ENCODE measurements at regions not wholly inside any gene's neighbourhood (a gene's known extent, or its start where the extent isn't known, plus 50 kb on each side); places are given as distances from the start of the nearest gene placed in this dataset.

- peaks cover 3% of the 10 kb centered on the region; the same call in 1 of the 2 replicates for H3K9me3 ChIP-seq (ENCODE audit: insufficient read depth, low read depth, low read length)
- TF ChIP-seq, protein P1, sequence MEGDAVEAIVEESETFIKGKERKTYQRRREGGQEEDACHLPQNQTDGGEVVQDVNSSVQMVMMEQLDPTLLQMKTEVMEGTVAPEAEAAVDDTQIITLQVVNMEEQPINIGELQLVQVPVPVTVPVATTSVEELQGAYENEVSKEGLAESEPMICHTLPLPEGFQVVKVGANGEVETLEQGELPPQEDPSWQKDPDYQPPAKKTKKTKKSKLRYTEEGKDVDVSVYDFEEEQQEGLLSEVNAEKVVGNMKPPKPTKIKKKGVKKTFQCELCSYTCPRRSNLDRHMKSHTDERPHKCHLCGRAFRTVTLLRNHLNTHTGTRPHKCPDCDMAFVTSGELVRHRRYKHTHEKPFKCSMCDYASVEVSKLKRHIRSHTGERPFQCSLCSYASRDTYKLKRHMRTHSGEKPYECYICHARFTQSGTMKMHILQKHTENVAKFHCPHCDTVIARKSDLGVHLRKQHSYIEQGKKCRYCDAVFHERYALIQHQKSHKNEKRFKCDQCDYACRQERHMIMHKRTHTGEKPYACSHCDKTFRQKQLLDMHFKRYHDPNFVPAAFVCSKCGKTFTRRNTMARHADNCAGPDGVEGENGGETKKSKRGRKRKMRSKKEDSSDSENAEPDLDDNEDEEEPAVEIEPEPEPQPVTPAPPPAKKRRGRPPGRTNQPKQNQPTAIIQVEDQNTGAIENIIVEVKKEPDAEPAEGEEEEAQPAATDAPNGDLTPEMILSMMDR (conservative IDR thresholded peaks at IDR 0.05; ENCODE audit: low read length): no peak
- no peak for TF ChIP-seq EZH2phosphoT487 (IDR thresholded peaks at IDR 0.05; ENCODE audit: borderline replicate concordance)
Observed at GRCh38 chr10:123463181-123463580, 203.0 kb upstream of the GPR26 start.

DNA sequence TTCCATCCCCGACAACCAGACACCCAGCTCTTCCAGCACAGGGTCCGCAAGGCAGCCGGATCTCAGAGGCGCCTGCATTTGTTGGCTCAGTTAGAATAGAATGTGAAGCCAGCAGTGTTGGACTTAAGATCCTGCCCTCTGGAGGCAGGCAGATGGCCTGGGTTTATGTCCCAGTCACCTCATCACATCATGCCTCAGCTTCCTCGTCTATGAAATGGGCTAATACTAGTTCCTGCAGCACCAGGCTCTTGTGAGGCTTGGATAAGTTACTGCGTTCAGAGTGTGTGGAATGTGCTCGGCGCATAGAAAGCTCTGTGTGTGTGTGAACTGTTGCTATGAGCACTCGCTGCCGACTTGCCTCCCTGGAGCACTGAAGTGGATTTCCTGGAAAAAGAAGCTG, 202.5 kb upstream of the GPR26 start:
- Histone ChIP-seq H3K27me3 (ENCODE audit: insufficient read depth, low read length, poor library complexity, severe bottlenecking) (no peaks in the 10 kb centered on the region), H3K4me3 (ENCODE audit: low read length, poor library complexity, severe bottlenecking) (no peak overlapping the region), H3K9ac (ENCODE audit: low read depth, low read length, poor library complexity, severe bottlenecking) (no peak overlapping the region), H3F3A (ENCODE audit: low read depth) (no peaks in the 10 kb centered on the region), H3K4me2 (ENCODE audit: low read depth, low read length, poor library complexity, severe bottlenecking) (no peak overlapping the region), H4K20me1 (ENCODE audit: insufficient read depth, low read length, poor library complexity, severe bottlenecking) (no peaks in the 10 kb centered on the region), H2AFZ (ENCODE audit: low read length) (no peak overlapping the region), H3K36me3 (ENCODE audit: insufficient read depth, low read length) (no peaks in the 10 kb centered on the region), H3K79me2 (ENCODE audit: insufficient read depth, low read length) (no peaks in the 10 kb centered on the region), H3K9me2 (replicated peaks; ENCODE audit: low read depth, low read length) (no peaks in the 10 kb centered on the region), H3K4me1 (ENCODE audit: insufficient read depth, low read length, poor library complexity, severe bottlenecking) (no peaks in the 10 kb centered on the region), H3K9me3 (ENCODE audit: insufficient read depth, low read depth, low read length) (peaks cover 3% of the 10 kb centered on the region; the same call in 1 of the 2 replicates)
- TF ChIP-seq, protein P1 (conservative IDR thresholded peaks at IDR 0.05; ENCODE audit: low read length): no peak
- no peak for TF ChIP-seq EZH2phosphoT487 (IDR thresholded peaks at IDR 0.05; ENCODE audit: borderline replicate concordance)

More at GRCh38 chr10:123463181-123463580, 203.0 kb upstream of the GPR26 start:
- Histone ChIP-seq H4K20me1 (ENCODE audit: insufficient read depth, low read length, poor library complexity, severe bottlenecking) (no peaks in the 10 kb centered on the region), H3K9ac (ENCODE audit: low read depth, low read length, poor library complexity, severe bottlenecking) (no peak overlapping the region), H3K36me3 (ENCODE audit: insufficient read depth, low read length) (no peaks in the 10 kb centered on the region), H2AFZ (ENCODE audit: low read length) (no peak overlapping the region), H3K4me1 (ENCODE audit: insufficient read depth, low read length, poor library complexity, severe bottlenecking) (no peaks in the 10 kb centered on the region), H3K79me2 (ENCODE audit: insufficient read depth, low read length) (no peaks in the 10 kb centered on the region), H3K27me3 (ENCODE audit: insufficient read depth, low read length, poor library complexity, severe bottlenecking) (no peaks in the 10 kb centered on the region), H3K4me3 (ENCODE audit: low read length, poor library complexity, severe bottlenecking) (no peak overlapping the region), H3K9me2 (replicated peaks; ENCODE audit: low read depth, low read length) (no peaks in the 10 kb centered on the region), H3K4me2 (ENCODE audit: low read depth, low read length, poor library complexity, severe bottlenecking) (no peak overlapping the region), H3F3A (ENCODE audit: low read depth) (no peaks in the 10 kb centered on the region)

- TF ChIP-seq, protein P1 (conservative IDR thresholded peaks at IDR 0.05; ENCODE audit: low read length): no peak
- no peak for TF ChIP-seq EZH2phosphoT487 (IDR thresholded peaks at IDR 0.05; ENCODE audit: borderline replicate concordance)
- Histone ChIP-seq H3K36me3 (ENCODE audit: insufficient read depth, low read length) (no peaks in the 10 kb centered on the region), H3F3A (ENCODE audit: low read depth) (no peaks in the 10 kb centered on the region), H3K4me1 (ENCODE audit: insufficient read depth, low read length, poor library complexity, severe bottlenecking) (no peaks in the 10 kb centered on the region), H2AFZ (ENCODE audit: low read length) (no peak overlapping the region), H3K9me2 (replicated peaks; ENCODE audit: low read depth, low read length) (no peaks in the 10 kb centered on the region), H3K79me2 (ENCODE audit: insufficient read depth, low read length) (no peaks in the 10 kb centered on the region), H3K27me3 (ENCODE audit: insufficient read depth, low read length, poor library complexity, severe bottlenecking) (no peaks in the 10 kb centered on the region), H4K20me1 (ENCODE audit: insufficient read depth, low read length, poor library complexity, severe bottlenecking) (no peaks in the 10 kb centered on the region), H3K9ac (ENCODE audit: low read depth, low read length, poor library complexity, severe bottlenecking) (no peak overlapping the region), H3K4me3 (ENCODE audit: low read length, poor library complexity, severe bottlenecking) (no peak overlapping the region), H3K9me3 (ENCODE audit: insufficient read depth, low read depth, low read length) (peaks cover 3% of the 10 kb centered on the region; the same call in 1 of the 2 replicates), H3K4me2 (ENCODE audit: low read depth, low read length, poor library complexity, severe bottlenecking) (no peak overlapping the region)
Observed at GRCh38 chr10:123464430-123465323, 201.5 kb upstream of the GPR26 start.
